Fibroblast of lung (primary cell): ENCODE measurements at regions not wholly inside any gene's neighbourhood (a gene's known extent, or its start where the extent isn't known, plus 50 kb on each side); places are given as distances from the start of the nearest gene placed in this dataset.
A peak's percentile ranks its signal among the peaks of the same experiment; 100 is the strongest.

Experiments
- DNase-seq, 2 donors: peaks; one replicate each; pipeline versions ENCODE4 v3.0.0 to v3.0.0-alpha.2; 2010; ENCODE audit warnings: low read depth in 2 of 2
- H2AFZ ChIP-seq: 2 replicates; pipeline ENCODE4 v1.5.1; 2012; ENCODE audit warnings: low read length, control low read depth, inconsistent platforms
- H3K27ac ChIP-seq: 2 replicates; pipeline ENCODE4 v1.5.1; 2011; ENCODE audit warnings: low read length, control low read depth; ENCODE audit not compliant: insufficient read depth
- H3K27me3 ChIP-seq: 2 replicates; pipeline ENCODE4 v1.5.1; 2011; ENCODE audit warnings: mild to moderate bottlenecking, low read length; ENCODE audit not compliant: control insufficient read depth, insufficient read depth
- H3K36me3 ChIP-seq: 2 replicates; pipeline ENCODE4 v1.5.1; 2011; ENCODE audit warnings: low read length; ENCODE audit not compliant: control insufficient read depth, insufficient read depth
- H3K4me1 ChIP-seq: 2 replicates; pipeline ENCODE4 v1.5.1; 2011; ENCODE audit warnings: low read length; ENCODE audit not compliant: control insufficient read depth, insufficient read depth; ENCODE audit errors: extremely low read depth
- H3K4me2 ChIP-seq: 2 replicates; pipeline ENCODE4 v1.5.1; 2011; ENCODE audit warnings: low read length, control low read depth; ENCODE audit not compliant: insufficient read depth; ENCODE audit errors: extremely low read depth
- H3K4me3 ChIP-seq, 4 experiments: fragments of 200-600 bp in 1 of 4; sonication (generic) in 1 of 4; replicated peaks in 1 of 4; 2 replicates each; pipeline ENCODE4 v1.5.1; 2011 to 2016; ENCODE audit warnings: low read length in 4 of 4, low read depth in 3 of 4, mild to moderate bottlenecking in 3 of 4, control low read depth in 2 of 4, inconsistent platforms in 1 of 4, mixed read lengths in 1 of 4; ENCODE audit not compliant: insufficient read depth in 1 of 4; ENCODE audit errors: control extremely low read depth in 1 of 4
- H3K79me2 ChIP-seq: 2 replicates; pipeline ENCODE4 v1.5.1; 2012; ENCODE audit warnings: mild to moderate bottlenecking, low read length, inconsistent platforms; ENCODE audit not compliant: control insufficient read depth, insufficient read depth
- H3K9ac ChIP-seq: 2 replicates; pipeline ENCODE4 v1.5.1; 2011; ENCODE audit warnings: mild to moderate bottlenecking, low read length, control low read depth; ENCODE audit not compliant: insufficient read depth
- H3K9me3 ChIP-seq: 2 replicates; pipeline ENCODE4 v1.5.1; 2012; ENCODE audit warnings: low read depth, low read length; ENCODE audit not compliant: control insufficient read depth, insufficient read depth
- H4K20me1 ChIP-seq: 2 replicates; pipeline ENCODE4 v1.5.1; 2011; ENCODE audit warnings: low read length; ENCODE audit not compliant: control insufficient read depth, insufficient read depth; ENCODE audit errors: extremely low read depth
- CTCF ChIP-seq, 2 donors: IDR thresholded peaks in 1 of 2; conservative IDR thresholded peaks in 1 of 2; 1 replicate in 1 of 2; 2 replicates in 1 of 2; pipeline ENCODE4 v1.5.1; 2011 to 2012; ENCODE audit warnings: low read length in 2 of 2, control low read depth in 1 of 2, inconsistent platforms in 1 of 2, low read depth in 1 of 2, mild to moderate bottlenecking in 1 of 2
- EZH2 ChIP-seq: IDR thresholded peaks from 2 replicates; pipeline ENCODE4 v1.5.1; 2012; ENCODE audit warnings: low read length, control low read depth, mild to moderate bottlenecking; ENCODE audit errors: missing control alignments

- no peaks in the 10 kb centered on the region for H3K79me2 ChIP-seq
- H3K9ac ChIP-seq, result no peak overlapping the region
- H3K4me3 ChIP-seq, result no peak overlapping the region
- TF ChIP-seq EZH2 (no peak), CTCF (conservative IDR thresholded peaks at IDR 0.05 in 1 of 2, IDR thresholded peaks at IDR 0.05 in 1 of 2; ENCODE audit: low read depth in 1 of 2, low read length in 2 of 2) (no peak)
- no peak overlapping the region for H2AFZ ChIP-seq
- H3K27me3 ChIP-seq, result no peaks in the 10 kb centered on the region
- H3K36me3 ChIP-seq, result no peaks in the 10 kb centered on the region
- no peak overlapping the region for H3K4me2 ChIP-seq
- DNase-seq, result no peak
- peaks cover 3% of the 10 kb centered on the region for H3K4me1 ChIP-seq
- H3K9me3 ChIP-seq, result no peaks in the 10 kb centered on the region
- no peaks in the 10 kb centered on the region for H4K20me1 ChIP-seq
- H3K27ac ChIP-seq, result no peak overlapping the region
These were observed 301.4 kb downstream of the AHR start for GRCh38 chr7:17599733-17600339.

- no peak for TF ChIP-seq CTCF (conservative IDR thresholded peaks at IDR 0.05 in 1 of 2, IDR thresholded peaks at IDR 0.05 in 1 of 2; ENCODE audit: low read depth in 1 of 2, low read length in 2 of 2)
- TF ChIP-seq EZH2, result no peak
- Histone ChIP-seq H3K36me3 (no peaks in the 10 kb centered on the region), H3K4me1 (peaks cover 3% of the 10 kb centered on the region), H3K27me3 (no peaks in the 10 kb centered on the region), H3K27ac (no peak overlapping the region), H3K4me2 (peak overlapping the region; percentile 16), H3K9ac (no peak overlapping the region), H3K9me3 (no peaks in the 10 kb centered on the region), H2AFZ (no peak overlapping the region), H3K79me2 (no peaks in the 10 kb centered on the region), H4K20me1 (no peaks in the 10 kb centered on the region), H3K4me3 (no peak overlapping the region)
- DNase-seq, result peak; percentile 90 to 99
These were observed 301.9 kb downstream of the AHR start for GRCh38 chr7:17600340-17600752.

- no peak for DNase-seq
- Histone ChIP-seq H2AFZ (no peak overlapping the region), H3K9ac (no peak overlapping the region), H3K9me3 (no peaks in the 10 kb centered on the region), H3K27me3 (no peaks in the 10 kb centered on the region), H3K4me3 (no peak overlapping the region), H3K4me1 (peaks cover 3% of the 10 kb centered on the region), H3K36me3 (no peaks in the 10 kb centered on the region), H3K27ac (no peak overlapping the region), H3K4me2 (no peak overlapping the region), H4K20me1 (no peaks in the 10 kb centered on the region), H3K79me2 (no peaks in the 10 kb centered on the region)
- TF ChIP-seq EZH2 (no peak), CTCF (conservative IDR thresholded peaks at IDR 0.05 in 1 of 2, IDR thresholded peaks at IDR 0.05 in 1 of 2; ENCODE audit: low read depth in 1 of 2, low read length in 2 of 2) (no peak)
These were observed 303.5 kb downstream of the AHR start for GRCh38 chr7:17601921-17602320.
